Fibroblast of skin of back (primary cell): ENCODE measurements at regions not wholly inside any gene's neighbourhood (a gene's known extent, or its start where the extent isn't known, plus 50 kb on each side); places are given as distances from the start of the nearest gene placed in this dataset.
"Not testable (repeated sequence)": the region's sequence is repeated elsewhere in the genome, so short reads cannot be mapped to it uniquely, and the experiment has no call there.

Experiments used
- DNase-seq: peaks from one replicate; pipeline ENCODE4 v3.0.0-alpha.2; 2013

- DNase-seq: not testable (repeated sequence)
Observed at GRCh38 chr6:75031102-75031501, 174.8 kb downstream of the COL12A1 start.

- no peak for DNase-seq
Observed at GRCh38 chr6:75029333-75029732, 176.5 kb downstream of the COL12A1 start.

GRCh38 chr6:75025371-75025770, 180.5 kb downstream of the COL12A1 start:
- DNase-seq: no peak

- peak; percentile 7 for DNase-seq
Observed at GRCh38 chr6:75024828-75025227, 181.0 kb downstream of the COL12A1 start.

GRCh38 chr6:75023634-75024033, 182.2 kb downstream of the COL12A1 start:
- peak; percentile 49 for DNase-seq

- no peak for DNase-seq
Observed at GRCh38 chr6:75020971-75021370, 184.9 kb downstream of the COL12A1 start.

- DNase-seq: no peak
Observed at GRCh38 chr6:75020376-75020775, 185.5 kb downstream of the COL12A1 start.

- peak; percentile 17 for DNase-seq
Observed at GRCh38 chr6:75012018-75012417, 193.8 kb downstream of the COL12A1 start.

- not testable (repeated sequence) for DNase-seq
Observed at GRCh38 chr6:75003984-75004383, 201.9 kb downstream of the COL12A1 start.

GRCh38 chr6:74997646-74998045, 208.2 kb downstream of the COL12A1 start:
- DNase-seq: peak; percentile 16

GRCh38 chr6:74993136-74993535, 212.7 kb downstream of the COL12A1 start:
- no peak for DNase-seq

- peak; percentile 75 for DNase-seq
Observed at GRCh38 chr6:74991573-74992332, 214.1 kb downstream of the COL12A1 start.

GRCh38 chr6:74979065-74979766, 226.6 kb downstream of the COL12A1 start:
- DNase-seq: no peak

- DNase-seq: no peak
Observed at GRCh38 chr6:74976701-74977100, 229.2 kb downstream of the COL12A1 start.

- no peak for DNase-seq
Observed at GRCh38 chr6:74976026-74976425, 229.8 kb downstream of the COL12A1 start.

- no peak for DNase-seq
Observed at GRCh38 chr6:74973591-74973990, 232.3 kb downstream of the COL12A1 start.

GRCh38 chr6:74971633-74972032, 234.2 kb downstream of the COL12A1 start:
- peak; percentile 74 for DNase-seq

GRCh38 chr6:74969591-74970267, 236.1 kb downstream of the COL12A1 start:
- peak; percentile 46 for DNase-seq

- DNase-seq: no peak
Observed at GRCh38 chr6:74967821-74968220, 238.0 kb downstream of the COL12A1 start.

GRCh38 chr6:74966712-74967111, 239.1 kb downstream of the COL12A1 start:
- DNase-seq: no peak

- no peak for DNase-seq
Observed at GRCh38 chr6:74964871-74965441, 240.9 kb downstream of the COL12A1 start.

GRCh38 chr6:74956559-74957428, 249.1 kb downstream of the COL12A1 start:
- no peak for DNase-seq
